Spleen (tissue), 7 donors: ENCODE measurements at regions not wholly inside any gene's neighbourhood (a gene's known extent, or its start where the extent isn't known, plus 50 kb on each side); places are given as distances from the start of the nearest gene placed in this dataset.

Source experiments
- POLR2A ChIP-seq, 3 donors: fragments of 450-650 bp; IDR thresholded peaks; one replicate each; pipeline ENCODE4 v1.5.1; 2017; ENCODE audit warnings: antibody characterized with exemption in 3 of 3, mild to moderate bottlenecking in 1 of 3
- TF ChIP-seq, protein P1 (sequence below), 11 experiments: fragments of 200-600 bp in 7 of 11; fragments of 450-650 bp in 4 of 11; sonication (generic) in 4 of 11; IDR thresholded peaks in 8 of 11; conservative IDR thresholded peaks in 3 of 11; 1 replicate in 7 of 11; 2 replicates in 4 of 11; pipeline versions ENCODE4 v1.4.0 to v1.8.0; 2016 to 2021; ENCODE audit warnings: antibody characterized with exemption in 11 of 11, inconsistent platforms in 4 of 11, mild to moderate bottlenecking in 1 of 11
- donor health status: DM: no; HTN: no; CAD: no; lungs with moderate emphysema.
- donor health status: DM: no; HTN: no; CAD: no.
- donor health status: DM: no; HTN: no; CAD: no.

DNA sequence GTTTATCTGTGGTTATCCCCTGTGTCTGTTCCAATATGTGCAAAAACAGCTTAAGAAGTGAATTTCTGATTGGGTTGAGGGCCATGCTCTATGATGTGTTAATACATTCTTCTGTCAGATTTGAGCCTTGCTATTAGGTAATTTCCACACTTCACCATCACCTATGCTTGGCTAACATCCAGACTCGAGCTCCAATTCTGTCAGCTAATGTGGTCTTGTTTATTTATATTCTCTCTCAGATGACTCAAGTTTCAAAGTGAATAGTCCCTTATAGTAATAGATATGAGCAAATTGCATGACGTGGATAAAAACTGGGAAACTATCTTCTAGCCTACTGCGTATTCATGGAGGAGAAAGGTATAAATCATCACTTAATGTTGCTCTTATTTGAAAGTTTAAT is 451.3 kb downstream of the SNAPC1 start:
- TF ChIP-seq, protein P1, sequence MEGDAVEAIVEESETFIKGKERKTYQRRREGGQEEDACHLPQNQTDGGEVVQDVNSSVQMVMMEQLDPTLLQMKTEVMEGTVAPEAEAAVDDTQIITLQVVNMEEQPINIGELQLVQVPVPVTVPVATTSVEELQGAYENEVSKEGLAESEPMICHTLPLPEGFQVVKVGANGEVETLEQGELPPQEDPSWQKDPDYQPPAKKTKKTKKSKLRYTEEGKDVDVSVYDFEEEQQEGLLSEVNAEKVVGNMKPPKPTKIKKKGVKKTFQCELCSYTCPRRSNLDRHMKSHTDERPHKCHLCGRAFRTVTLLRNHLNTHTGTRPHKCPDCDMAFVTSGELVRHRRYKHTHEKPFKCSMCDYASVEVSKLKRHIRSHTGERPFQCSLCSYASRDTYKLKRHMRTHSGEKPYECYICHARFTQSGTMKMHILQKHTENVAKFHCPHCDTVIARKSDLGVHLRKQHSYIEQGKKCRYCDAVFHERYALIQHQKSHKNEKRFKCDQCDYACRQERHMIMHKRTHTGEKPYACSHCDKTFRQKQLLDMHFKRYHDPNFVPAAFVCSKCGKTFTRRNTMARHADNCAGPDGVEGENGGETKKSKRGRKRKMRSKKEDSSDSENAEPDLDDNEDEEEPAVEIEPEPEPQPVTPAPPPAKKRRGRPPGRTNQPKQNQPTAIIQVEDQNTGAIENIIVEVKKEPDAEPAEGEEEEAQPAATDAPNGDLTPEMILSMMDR (IDR thresholded peaks at IDR 0.05 in 8 of 11, conservative IDR thresholded peaks at IDR 0.05 in 3 of 11) = no peak
- no peak for TF ChIP-seq POLR2A (IDR thresholded peaks at IDR 0.05)
